ENCODE measurements at regions not wholly inside any gene's neighbourhood (a gene's known extent, or its start where the extent isn't known, plus 50 kb on each side); places are given as distances from the start of the nearest gene placed in this dataset.

DNA sequence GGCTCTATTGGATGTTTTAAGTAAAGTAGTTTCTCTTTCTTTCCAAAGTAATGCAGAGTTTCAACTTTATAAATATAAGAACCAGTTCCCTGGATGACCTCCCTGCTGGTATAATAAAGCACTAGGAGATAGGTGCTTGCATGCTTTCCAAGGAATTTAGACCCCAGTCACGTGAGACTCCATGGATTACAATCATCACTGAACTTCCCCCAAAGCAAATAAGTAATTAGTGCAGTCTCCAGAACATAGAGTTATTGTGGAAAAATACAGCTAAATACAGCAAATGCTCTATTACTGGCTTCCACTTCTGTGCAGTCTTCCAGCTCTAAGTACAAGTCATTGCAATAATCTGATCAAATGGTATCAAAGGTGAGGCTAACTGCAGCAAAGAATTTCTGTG, 220.2 kb upstream of the STEAP1 start:
- TF ChIP-seq, protein P1, sequence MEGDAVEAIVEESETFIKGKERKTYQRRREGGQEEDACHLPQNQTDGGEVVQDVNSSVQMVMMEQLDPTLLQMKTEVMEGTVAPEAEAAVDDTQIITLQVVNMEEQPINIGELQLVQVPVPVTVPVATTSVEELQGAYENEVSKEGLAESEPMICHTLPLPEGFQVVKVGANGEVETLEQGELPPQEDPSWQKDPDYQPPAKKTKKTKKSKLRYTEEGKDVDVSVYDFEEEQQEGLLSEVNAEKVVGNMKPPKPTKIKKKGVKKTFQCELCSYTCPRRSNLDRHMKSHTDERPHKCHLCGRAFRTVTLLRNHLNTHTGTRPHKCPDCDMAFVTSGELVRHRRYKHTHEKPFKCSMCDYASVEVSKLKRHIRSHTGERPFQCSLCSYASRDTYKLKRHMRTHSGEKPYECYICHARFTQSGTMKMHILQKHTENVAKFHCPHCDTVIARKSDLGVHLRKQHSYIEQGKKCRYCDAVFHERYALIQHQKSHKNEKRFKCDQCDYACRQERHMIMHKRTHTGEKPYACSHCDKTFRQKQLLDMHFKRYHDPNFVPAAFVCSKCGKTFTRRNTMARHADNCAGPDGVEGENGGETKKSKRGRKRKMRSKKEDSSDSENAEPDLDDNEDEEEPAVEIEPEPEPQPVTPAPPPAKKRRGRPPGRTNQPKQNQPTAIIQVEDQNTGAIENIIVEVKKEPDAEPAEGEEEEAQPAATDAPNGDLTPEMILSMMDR (IDR thresholded peaks at IDR 0.05), result no peak
- TF ChIP-seq POLR2A (IDR thresholded peaks at IDR 0.05) (no peak), POLR2AphosphoS5 (IDR thresholded peaks at IDR 0.05) (no peak)
- Histone ChIP-seq H3K4me3 (no peak overlapping the region), H3K27ac (no peak overlapping the region), H3K36me3 (no peaks in the 10 kb centered on the region), H3K4me1 (replicated peaks) (no peaks in the 10 kb centered on the region), H3K27me3 (replicated peaks; ENCODE audit: insufficient read depth) (no peaks in the 10 kb centered on the region), H3K9me3 (no peaks in the 10 kb centered on the region)
- DNase-seq (ENCODE audit: low spot score), result no peak
- intact Hi-C loops (cut with DNase I), result no loop called here
- WGBS, result 8% methylated on average over 1 of the region's 1 CpG

DNA sequence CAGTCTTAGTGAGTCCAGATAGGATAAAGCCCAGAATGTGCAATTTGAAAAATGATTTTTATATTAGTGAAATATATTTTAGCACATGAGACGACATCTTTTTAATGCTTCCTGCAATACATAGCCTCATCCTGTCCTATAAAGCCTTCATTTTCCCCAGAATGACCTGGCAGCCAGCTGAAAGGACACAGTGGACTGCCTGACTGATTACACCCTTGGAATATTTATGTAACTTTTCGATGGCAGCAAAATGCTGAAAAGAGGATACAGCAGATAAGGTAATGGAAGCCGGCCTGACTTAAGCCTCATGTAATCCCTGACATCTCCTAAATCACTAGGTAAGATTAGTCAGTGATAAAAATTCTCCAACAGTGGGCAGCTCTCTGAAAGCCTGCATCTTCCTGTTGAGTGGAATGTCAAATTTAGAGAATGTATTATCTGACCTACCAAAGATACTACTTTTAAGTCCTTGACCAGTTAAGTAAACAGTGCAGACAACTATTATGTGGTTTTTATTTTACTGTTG, 210.7 kb upstream of the STEAP1 start:
- intact Hi-C loops (cut with DNase I), result no loop called here
- no peaks in the 10 kb centered on the region for H3K36me3 ChIP-seq
- H3K27ac ChIP-seq, result no peak overlapping the region
- no peaks in the 10 kb centered on the region for H3K27me3 ChIP-seq (replicated peaks; ENCODE audit: insufficient read depth)
- no peaks in the 10 kb centered on the region for H3K9me3 ChIP-seq
- TF ChIP-seq POLR2A (IDR thresholded peaks at IDR 0.05) (no peak), POLR2AphosphoS5 (IDR thresholded peaks at IDR 0.05) (no peak)
- TF ChIP-seq, protein P1 (IDR thresholded peaks at IDR 0.05), result no peak
- no peak for DNase-seq (ENCODE audit: low spot score)
- no peaks in the 10 kb centered on the region for H3K4me1 ChIP-seq (replicated peaks)
- 15% methylated on average over 3 of the region's 3 CpGs for WGBS
- no peak overlapping the region for H3K4me3 ChIP-seq

DNA sequence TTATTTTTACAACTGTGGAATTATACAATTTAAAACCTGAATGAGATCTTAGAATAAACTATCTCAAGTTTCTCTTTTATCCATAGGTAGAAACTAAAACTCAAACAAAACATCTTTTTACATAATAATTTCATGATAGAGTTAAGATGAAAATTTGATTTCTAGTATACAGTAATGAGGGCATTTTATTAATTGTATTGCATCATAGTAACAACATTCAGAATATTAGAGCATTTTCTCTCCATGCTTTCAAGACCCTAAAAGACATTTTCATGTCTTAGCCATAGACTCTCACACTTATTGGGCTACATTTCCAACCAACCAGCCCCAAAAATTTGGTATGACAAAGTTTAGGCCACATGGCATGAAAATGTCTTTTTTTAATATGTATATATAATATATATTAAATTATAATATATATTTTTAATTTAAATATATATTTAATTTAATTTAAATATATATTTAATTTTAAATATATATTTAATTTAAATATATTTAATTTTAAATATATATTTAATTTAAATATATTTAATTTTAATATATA, 195.7 kb upstream of the STEAP1 start:
- no peak for TF ChIP-seq POLR2A (IDR thresholded peaks at IDR 0.05)
- TF ChIP-seq, protein P1 (IDR thresholded peaks at IDR 0.05), result no peak
- TF ChIP-seq POLR2AphosphoS5 (IDR thresholded peaks at IDR 0.05), result no peak
- Histone ChIP-seq H3K27ac (no peak overlapping the region), H3K4me1 (replicated peaks) (no peaks in the 10 kb centered on the region), H3K4me3 (no peak overlapping the region), H3K27me3 (replicated peaks; ENCODE audit: insufficient read depth) (no peaks in the 10 kb centered on the region), H3K9me3 (no peaks in the 10 kb centered on the region), H3K36me3 (no peaks in the 10 kb centered on the region)
- intact Hi-C loops (cut with DNase I), result no loop called here
- DNase-seq (ENCODE audit: low spot score), result no peak

DNA sequence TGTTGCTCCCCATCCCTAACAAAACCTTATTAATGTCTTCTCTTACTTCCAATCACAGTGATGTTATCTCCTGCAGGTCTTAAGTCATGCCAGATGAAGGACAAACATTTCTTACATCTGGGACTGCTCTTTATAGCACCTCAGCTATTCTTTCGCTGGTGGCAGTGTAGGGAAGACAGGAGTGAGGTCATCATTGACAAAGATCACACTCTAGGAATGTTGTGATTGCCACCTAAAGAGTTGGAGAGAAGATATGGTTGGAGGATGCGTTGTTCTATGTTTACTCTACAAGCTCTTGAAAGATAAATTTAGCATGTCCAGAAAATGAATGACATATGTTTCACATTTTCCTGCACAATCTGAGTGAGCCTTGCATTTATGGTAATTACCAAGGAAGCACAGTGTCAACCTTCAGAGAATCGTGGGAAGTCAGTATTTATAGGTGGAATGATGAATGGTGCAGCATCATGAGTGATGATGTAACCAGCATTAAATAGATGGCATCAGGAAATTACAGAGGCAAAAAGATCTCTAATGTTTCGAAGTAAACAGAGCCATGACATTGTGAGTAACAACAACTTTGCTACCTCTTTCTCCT, 188.1 kb upstream of the STEAP1 start:
- intact Hi-C loops (cut with DNase I), result no loop called here
- no peak overlapping the region for H3K27ac ChIP-seq
- no peaks in the 10 kb centered on the region for H3K4me1 ChIP-seq (replicated peaks)
- no peaks in the 10 kb centered on the region for H3K27me3 ChIP-seq (replicated peaks; ENCODE audit: insufficient read depth)
- no peaks in the 10 kb centered on the region for H3K9me3 ChIP-seq
- H3K4me3 ChIP-seq, result no peak overlapping the region
- DNase-seq (ENCODE audit: low spot score), result no peak
- TF ChIP-seq POLR2A (IDR thresholded peaks at IDR 0.05) (no peak), POLR2AphosphoS5 (IDR thresholded peaks at IDR 0.05) (no peak)
- TF ChIP-seq, protein P1 (IDR thresholded peaks at IDR 0.05), result no peak
- H3K36me3 ChIP-seq, result no peaks in the 10 kb centered on the region
- WGBS, result 64% methylated on average over 4 of the region's 4 CpGs

DNA sequence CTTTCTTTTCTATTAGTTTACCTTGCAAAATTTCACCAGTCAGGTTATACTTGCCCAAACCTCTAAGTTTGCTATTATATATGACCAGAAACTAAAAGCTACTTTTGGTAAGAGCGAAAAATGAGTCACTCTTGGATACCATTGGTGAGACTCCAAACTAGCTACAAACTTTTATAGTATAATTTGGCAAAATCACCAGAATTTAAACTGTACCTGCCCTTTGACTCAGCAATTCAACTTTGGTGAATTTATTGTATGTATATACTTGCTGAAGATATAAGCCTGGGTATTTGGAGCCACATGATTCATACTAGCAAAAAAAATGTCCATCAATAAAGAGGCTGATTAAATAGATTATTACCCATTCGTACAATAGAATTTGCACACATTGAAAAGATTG, 178.7 kb upstream of the STEAP1 start:
- 92% methylated on average over 2 of the region's 2 CpGs for whole genome bisulfite sequencing
- H3K4me1 ChIP-seq (replicated peaks), result no peaks in the 10 kb centered on the region
- H3K27me3 ChIP-seq (replicated peaks; ENCODE audit: insufficient read depth), result no peaks in the 10 kb centered on the region
- H3K9me3 ChIP-seq, result no peaks in the 10 kb centered on the region
- H3K27ac ChIP-seq, result no peak overlapping the region
- H3K4me3 ChIP-seq, result no peak overlapping the region
- intact Hi-C loops (cut with DNase I), result no loop called here
- TF ChIP-seq POLR2A (IDR thresholded peaks at IDR 0.05), result no peak
- DNase-seq (ENCODE audit: low spot score), result no peak
- H3K36me3 ChIP-seq, result no peaks in the 10 kb centered on the region

Measured in prostate gland (tissue), 2 donors.